GM21529 (cell line): ENCODE measurements at regions not wholly inside any gene's neighbourhood (a gene's known extent, or its start where the extent isn't known, plus 50 kb on each side); places are given as distances from the start of the nearest gene placed in this dataset.
"Not testable (repeated sequence)": the region's sequence is repeated elsewhere in the genome, so short reads cannot be mapped to it uniquely, and the experiment has no call there.

Source experiments
- ATAC-seq: cut with Tn5 transposase; IDR thresholded peaks from one replicate; pipeline ENCODE4 v1.9.1; 2021; ENCODE audit not compliant: unreplicated experiment

DNA sequence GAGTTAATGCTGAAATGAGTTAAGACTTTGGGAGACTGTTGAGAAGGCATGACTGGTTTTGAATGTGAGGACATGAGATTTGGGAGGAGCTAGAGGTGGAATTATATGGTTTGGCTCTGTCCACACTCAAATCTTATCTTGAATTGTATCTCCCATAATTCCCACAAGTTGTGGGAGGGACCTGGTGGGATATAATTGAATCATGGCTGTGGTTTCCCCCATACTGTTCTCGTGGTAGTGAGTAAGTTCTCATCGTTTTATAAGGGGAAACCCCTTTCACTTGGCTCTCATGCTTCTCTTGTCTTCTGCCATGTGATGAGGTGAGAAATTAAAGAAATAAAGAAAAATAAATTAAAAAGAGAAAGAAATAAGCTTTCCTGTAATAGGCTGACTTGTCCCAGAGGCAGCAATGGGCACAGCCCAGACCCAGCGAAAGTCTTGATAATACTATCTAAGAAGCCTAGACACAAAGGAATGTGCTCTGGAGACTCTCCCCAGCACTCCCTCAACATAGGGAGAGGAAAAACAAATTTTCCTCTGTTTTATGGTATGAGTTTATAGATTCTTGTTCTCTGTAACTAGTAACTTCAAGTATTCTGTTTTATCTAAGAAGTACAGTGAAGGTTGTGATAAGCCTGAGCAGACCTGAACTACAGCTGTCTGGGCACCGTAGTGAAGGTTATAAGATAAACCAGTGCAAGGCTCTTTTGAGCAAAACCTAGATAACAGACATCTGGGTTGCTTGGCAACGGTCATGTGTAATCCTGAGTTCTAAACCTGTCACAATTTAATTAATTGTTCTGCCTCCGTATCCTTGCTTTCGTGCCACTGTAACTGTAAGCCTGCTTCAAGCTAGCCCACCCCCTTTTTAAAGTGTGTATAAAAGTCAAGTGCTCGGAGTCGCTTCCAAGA is 88.9 kb upstream of the ECI2 start:
- ATAC-seq = no peak

DNA sequence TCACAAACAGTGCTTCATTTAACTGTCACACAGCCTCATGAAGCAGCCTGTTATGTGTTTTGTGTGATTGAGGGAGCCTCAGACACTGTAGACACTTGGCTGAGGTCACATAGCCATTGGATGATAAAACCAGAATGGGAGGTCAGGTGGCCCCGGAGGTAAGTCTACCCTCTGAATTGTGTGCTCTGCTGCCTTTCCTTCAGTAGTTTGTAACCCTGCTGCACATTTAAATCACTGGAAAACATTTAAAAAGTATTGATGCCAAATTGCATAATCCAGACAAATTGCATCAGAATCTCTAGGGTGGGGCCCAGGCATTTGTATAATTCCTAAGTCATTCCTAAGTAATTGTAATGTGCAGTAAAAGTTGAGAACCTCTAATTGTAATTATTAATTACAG is 85.2 kb upstream of the ECI2 start:
- ATAC-seq = no peak

DNA sequence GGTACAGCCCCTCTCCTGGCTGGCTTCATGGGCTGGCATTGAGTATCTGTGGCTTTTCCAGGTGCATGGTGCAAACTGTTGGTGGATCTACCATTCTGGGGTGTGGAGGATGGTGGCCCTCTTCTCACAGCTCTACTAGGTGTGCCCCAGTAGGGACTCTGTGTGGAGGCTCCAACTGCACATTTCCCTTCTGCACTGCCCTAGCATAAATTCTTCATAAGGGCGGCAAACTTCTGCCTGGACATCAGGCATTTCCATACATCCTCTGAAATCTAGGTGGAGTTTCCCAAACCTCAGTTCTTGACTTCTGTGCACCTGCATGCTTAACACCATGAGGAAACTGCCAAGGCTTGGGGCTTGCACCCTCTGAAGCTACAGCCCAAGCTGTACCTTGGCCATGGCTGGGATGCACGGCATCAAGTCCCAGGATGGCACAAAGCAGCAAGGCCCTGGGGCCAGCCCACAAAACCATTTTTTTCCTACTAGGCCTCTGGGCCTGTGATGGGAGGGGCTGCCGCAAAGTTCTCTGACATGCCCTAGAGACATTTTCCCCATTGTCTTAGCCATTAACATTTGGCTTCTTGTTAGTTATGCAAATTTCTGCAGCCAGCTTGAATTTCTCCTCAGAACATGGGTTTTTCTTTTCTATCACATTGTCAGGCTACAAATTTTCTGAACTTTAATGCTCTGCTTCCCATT is 83.4 kb upstream of the ECI2 start:
- not testable (repeated sequence) for ATAC-seq

DNA sequence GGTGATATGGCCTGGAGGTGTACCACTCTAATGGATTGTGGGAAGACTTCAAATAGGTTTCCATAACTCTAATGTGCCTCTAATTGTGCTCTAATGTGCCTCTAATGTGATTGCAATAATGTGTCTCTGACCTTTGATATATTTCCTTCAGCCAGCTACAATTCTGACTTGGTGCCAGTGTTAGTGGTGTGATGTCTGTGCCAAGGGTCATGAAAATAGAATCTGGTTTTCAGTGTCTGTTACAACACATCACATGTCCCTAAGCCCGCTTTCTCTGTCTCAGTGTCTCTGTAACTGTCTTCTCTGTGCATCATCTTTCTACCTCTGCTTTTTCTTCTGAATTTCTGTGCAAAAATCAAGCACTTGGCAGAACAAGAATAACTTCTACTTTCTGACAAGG is 77.2 kb upstream of the ECI2 start:
- ATAC-seq = no peak

DNA sequence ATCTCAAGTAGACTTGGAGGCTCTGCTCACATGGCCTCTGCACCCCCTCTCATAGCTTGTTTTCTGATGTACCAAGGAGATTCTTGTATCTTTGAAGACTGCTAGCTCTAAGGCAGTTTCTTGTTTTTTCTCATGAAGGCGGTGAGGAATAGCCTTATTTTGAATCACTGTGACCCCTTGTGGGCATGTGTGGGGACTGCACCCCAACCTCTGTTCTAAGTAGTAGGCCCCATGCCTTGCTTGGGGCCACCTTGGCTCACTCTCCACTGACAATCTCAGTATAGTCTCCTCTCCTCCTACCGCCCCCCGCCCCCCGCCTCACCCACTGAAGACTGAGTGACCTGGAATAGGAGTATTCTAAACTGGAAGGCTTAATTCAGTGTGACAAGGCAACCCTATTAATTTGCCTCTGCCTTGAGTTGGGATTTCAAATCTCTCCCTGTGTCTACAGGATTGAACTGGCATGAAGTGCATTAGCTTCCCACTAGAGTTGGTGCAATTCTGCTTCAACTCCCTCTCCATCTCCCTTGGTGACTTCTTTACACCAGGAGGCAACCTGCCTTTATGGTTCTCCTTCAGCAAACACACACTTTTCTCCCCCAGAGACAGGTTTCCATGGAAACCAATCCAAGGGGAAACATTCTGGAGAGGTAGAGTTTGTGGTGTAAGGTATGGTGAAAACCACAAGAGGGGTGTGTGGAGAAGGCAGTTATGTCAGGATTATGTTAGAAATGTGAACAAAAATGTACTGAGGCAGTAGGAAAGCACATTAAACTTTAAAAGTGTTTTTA is 75.4 kb upstream of the ECI2 start:
- ATAC-seq = no peak

DNA sequence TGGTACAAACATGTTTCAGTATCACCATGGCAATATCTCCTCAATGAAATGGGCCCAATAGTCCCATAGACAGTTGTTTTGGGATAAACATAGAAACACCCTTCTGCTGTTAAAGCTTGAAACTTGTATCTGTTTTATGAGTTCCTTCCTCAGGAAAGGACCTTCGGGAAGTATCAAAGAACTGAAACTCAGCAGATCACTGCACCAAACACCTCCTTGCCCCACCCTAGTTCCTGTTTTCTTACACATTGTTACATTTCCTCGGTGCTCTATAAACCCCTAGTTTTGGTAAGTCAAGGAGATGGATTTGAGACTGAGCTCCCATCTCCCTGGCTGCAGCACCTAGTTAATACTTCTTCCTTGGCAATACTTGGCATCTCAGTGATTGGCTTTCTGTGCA is 73.8 kb upstream of the ECI2 start:
- ATAC-seq = no peak

DNA sequence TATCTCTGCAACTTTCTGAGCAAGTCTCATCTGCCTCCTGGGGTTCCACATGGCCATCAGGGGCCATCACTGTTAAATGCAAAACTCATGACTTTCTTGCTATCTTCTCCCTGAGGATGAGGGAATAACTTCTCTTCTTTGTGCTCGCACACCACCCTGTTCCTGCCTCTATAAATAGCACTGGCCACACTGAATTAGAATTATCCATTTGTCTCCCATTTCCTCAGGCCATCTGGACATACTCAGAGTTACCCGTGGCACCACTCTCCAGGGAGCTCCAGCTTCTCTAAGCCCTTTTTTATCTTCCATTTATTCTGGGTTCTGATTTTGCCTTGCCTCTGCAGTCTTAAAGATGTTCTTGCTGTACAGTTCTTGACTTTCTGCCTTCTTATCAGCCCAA is 72.8 kb upstream of the ECI2 start:
- ATAC-seq = no peak

DNA sequence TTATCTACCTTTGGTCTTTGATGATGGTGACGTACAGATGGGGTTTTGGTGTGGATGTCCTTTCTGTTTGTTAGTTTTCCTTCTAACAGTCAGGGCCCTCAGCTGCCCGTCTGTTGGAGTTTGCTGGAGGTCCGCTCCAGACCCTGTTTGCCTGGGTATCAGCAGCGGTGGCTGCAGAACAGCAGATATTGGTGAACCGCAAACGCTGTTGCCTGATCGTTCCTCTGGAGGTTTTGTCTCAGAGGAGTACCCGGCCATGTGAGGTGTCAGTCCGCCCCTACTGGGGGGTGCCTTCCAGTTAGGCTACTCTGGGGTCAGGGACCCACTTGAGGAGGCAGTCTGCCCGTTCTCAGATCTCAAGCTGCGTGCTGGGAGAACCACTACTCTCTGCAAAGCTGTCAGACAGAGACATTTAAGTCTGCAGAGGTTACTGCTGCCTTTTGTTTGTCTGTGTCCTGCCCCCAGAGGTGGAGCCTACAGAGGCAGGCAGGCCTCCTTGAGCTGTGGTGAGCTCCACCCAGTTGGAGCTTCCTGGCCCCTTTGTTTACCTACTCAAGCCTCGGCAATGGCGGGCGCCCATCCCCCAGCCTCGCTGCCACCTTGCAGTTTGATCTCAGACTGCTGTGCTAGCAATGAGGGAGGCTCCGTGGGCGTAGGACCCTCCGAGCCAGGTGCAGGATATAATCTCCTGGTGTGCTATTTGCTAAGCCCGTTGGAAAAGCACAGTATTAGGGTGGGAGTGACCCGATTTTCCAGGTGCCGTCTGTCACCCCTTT is 68.5 kb upstream of the ECI2 start:
- not testable (repeated sequence) for ATAC-seq

DNA sequence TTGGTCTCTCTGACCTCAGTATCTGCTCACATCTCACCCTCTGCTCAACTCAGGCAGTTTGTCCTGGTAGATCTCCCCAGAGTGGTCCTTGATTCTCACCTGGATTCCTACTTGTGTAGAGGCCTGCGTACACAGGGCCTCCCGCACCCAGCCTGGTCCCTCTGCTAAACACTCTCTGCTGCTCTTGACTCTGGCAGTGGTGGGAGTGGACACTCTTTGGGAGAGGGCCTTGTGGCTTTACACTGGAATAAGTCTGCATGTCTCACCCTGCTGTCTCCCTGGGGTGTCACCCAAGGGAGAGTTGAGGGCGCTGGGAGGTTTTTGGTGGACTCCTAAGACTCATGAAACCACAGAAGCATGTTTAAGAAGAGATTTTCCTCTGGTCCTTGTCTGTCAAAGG is 57.3 kb upstream of the ECI2 start:
- no peak for ATAC-seq

DNA sequence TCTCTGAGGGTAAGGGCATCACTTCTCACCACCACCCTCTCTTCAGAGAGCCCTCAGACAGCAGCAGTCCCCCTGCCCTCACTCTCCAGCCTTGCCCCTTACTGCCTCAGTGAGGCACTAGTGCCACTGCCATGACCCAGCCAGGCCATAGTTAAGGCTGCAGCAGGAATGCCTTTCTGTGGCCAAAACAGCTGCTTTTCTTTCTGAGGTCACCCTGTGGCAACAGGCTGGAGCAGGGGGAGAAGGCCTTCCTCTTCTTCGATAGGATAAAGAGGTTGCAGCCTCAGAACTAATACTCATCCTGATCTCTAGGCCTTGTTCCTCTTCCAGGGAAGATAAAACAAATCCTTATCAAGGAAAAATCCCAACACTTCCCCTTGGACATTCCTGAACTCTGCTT is 56.8 kb upstream of the ECI2 start:
- no peak for ATAC-seq

DNA sequence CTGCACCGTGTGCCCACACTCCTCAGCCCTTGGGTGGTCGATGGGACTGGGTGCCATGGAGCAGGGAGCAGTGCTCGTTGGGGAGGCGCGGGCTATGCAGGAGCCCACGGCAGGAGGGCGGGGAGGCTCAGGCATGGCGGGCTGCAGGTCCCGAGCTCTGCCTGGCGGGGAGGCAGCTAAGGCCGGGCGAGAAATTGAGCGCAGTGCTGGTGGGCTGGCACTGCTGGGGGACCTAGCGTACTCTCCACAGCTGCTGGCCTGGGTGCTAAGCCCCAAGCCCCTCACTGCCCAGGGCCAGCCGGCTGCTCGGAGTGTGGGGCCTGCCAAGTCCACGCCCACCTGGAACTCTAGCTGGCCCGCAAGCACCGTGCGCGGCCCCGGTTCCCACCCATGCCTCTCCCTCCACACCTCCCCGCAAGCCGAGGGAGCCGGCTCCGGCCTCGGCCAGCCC is 55.9 kb upstream of the ECI2 start:
- no peak for ATAC-seq

DNA sequence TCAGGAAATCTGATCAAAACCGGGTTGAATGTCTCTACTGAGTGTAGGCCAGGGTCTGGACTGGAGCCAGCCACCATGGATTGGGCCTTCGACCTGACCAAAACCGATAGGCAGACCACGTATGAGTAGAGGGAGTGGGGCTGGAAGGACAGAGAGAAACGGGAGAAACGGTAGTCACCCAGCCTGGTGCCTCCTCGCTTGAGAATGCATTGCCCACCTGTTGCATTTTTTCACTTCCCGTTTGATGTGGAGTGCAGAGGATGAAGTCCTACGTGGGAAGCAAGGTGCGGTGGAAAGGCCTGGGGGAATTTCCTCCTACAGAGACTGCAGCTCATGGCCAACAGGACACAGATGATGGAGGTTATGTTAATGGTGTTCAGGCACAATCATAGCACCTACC is 53.9 kb upstream of the ECI2 start:
- no peak for ATAC-seq

DNA sequence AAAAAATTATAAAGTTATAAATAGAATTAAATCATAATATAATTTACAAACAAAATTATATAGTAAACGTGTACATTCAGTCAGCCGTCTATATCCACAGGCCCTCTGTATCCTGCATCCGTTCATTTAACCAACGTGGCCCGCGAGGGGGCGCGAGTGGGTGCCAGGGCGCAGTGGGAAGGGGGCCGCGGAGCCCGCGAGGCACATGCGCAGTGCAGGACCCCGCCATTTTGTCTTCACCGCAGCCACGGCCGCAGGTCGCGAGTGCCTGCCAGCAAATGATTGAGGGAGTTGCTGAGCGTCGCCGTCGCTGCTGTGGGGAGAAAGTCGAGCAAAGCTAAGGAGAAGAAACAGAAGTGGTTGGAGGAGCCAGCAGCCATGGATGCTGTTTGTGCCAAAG is 53.4 kb upstream of the ECI2 start:
- ATAC-seq = no peak

DNA sequence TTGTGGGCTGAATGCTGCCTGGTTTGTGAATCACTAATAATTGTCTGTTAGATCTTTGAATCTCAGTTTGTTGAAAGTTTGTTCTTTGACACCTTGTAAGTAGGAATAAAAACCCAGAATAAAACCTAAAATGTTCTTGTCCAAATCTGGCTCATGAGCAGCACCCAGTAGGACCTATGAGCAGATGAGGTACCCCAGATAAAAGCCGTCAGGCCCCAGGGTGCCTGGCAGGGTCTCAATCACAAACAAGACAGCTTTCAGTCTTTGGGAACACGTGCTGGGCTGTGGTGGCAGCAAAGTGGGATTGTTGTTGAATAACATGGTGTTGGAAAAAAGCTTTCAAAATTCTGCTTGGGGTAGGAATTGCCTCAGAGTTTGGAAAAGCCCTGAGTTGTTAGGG is 52.1 kb upstream of the ECI2 start:
- no peak for ATAC-seq

DNA sequence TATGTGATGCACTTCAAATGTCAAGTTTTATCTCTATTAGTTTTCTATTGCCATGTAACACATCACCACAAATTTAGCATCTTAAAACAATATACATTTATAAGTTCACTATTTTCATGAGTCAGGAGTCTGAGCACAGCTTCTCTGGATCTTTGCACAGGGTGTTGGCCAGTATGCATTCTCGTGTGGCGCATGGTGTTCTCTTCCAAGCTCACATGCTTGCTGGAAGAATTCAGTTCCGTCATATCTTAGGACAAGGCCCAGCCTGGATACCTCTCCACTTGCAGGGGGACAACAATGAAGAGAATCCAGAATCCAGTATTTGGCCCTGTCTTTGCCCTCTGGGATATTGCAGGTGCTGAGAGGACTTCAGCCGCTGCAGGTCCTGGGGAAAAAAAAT is 51.0 kb upstream of the ECI2 start:
- no peak for ATAC-seq

DNA sequence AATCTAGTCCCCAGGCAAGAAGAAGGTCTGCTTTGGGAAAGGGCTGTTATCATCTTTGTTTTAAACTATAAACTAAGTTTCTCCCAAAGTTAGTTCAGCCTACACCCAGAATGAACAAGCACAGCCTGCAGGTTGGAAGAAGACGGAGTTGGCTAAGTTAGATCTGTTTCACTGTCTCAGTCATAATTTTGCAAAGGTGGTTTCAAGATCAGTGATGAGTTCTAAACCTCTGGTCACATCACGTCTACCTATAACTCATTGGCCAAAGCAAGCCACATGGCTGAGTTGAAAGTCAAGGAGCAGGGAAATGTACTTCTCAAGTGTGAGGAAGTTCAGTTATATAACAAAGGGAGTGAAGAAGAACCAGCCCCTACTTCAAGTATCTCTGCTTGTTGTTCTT is 50.5 kb upstream of the ECI2 start:
- ATAC-seq = no peak

DNA sequence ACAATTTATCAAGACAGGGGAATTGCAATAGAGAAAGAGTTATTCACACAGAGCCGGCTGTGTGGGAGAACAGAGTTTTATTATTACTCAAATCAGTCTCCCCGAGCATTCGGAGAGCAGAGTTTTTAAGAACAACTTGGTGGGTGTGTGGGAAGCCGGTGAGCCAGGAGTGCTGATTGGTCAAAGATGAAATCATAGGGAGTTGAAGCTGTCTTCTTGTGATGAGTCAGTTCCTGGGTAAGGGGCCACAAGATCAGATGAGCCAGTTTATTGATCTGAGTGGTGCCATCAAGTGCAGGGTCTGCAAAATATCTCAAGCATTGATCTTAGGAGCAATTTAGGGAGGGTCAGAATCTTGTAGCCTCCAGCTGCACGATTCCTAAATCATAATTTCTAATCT is 50.0 kb upstream of the ECI2 start:
- ATAC-seq = no peak
